Panc1 (cell line): ENCODE measurements at regions not wholly inside any gene's neighbourhood (a gene's known extent, or its start where the extent isn't known, plus 50 kb on each side); places are given as distances from the start of the nearest gene placed in this dataset.

ENCODE experiments used
- ATAC-seq: fragments of 200-7000 bp; cut with Tn5 transposase; 2 replicates; pipeline ENCODE4 v1.9.1; 2020; ENCODE audit warnings: mild to moderate bottlenecking, moderate library complexity
- BruUV-seq: library from RNA; stranded (reverse); fragments of 400-500 nt; replicated peaks from 2 replicates; lab custom pipeline; 2021; lab: Mats Ljungman, UMichigan
- CTCF ChIA-PET: fragments of 300-600 bp; sonication (Branson Sonifier 250); formaldehyde crosslinking; loops from one replicate; lab custom pipeline; 2022; ENCODE audit warnings: antibody characterized with exemption; lab: Charles Lee
- POLR2A ChIA-PET: fragments of 300-600 bp; sonication (Branson Sonifier 250); formaldehyde crosslinking; loops from one replicate; lab custom pipeline; 2022; ENCODE audit warnings: antibody characterized with exemption; lab: Charles Lee
- DNase-seq: peaks from one replicate; pipeline ENCODE4 v3.0.0-alpha.2; 2010; ENCODE audit warnings: low read depth, low spot score
- H3K27ac ChIP-seq: 2 replicates; pipeline ENCODE4 v1.5.1; 2011; ENCODE audit warnings: mild to moderate bottlenecking, low read length, inconsistent platforms
- H3K27me3 ChIP-seq: fragments of 200-500 bp; sonication (Bioruptor generic); 2 replicates; pipeline ENCODE4 v1.6.0; 2014; ENCODE audit warnings: low read length, inconsistent platforms; ENCODE audit not compliant: control insufficient read depth, insufficient read depth
- H3K36me3 ChIP-seq: fragments of 200-500 bp; sonication (Bioruptor generic); 2 replicates; pipeline ENCODE4 v1.5.1; 2014; ENCODE audit warnings: inconsistent platforms, mild to moderate bottlenecking, low read length, moderate library complexity; ENCODE audit not compliant: control insufficient read depth, insufficient read depth
- H3K4me1 ChIP-seq: 2 replicates; pipeline ENCODE4 v1.5.1; 2011; ENCODE audit warnings: inconsistent platforms, mild to moderate bottlenecking, low read length, moderate library complexity; ENCODE audit not compliant: control insufficient read depth, insufficient read depth
- H3K4me3 ChIP-seq, 2 experiments: 2 replicates each; pipeline ENCODE4 v1.5.1; 2011 to 2012; ENCODE audit warnings: low read depth in 2 of 2, low read length in 2 of 2, mild to moderate bottlenecking in 2 of 2, inconsistent platforms in 1 of 2, moderate library complexity in 1 of 2
- H3K9me3 ChIP-seq: fragments of 200-500 bp; sonication (Bioruptor generic); 2 replicates; pipeline ENCODE4 v1.5.1; 2014; ENCODE audit warnings: low read depth, mild to moderate bottlenecking, inconsistent platforms, low read length, moderate library complexity; ENCODE audit not compliant: control insufficient read depth, insufficient read depth
- CTCF ChIP-seq: fragments of 450-650 bp; IDR thresholded peaks from 2 replicates; pipeline ENCODE4 v1.5.1; 2017; ENCODE audit warnings: mild to moderate bottlenecking
- POLR2AphosphoS5 ChIP-seq: IDR thresholded peaks from 2 replicates; pipeline ENCODE4 v1.6.1; 2012; ENCODE audit warnings: mild to moderate bottlenecking, low read depth, low read length, moderate library complexity
- REST ChIP-seq, 2 experiments: IDR thresholded peaks; 2 replicates each; pipeline ENCODE4 v1.6.1; 2011 to 2012; ENCODE audit warnings: low read depth in 2 of 2, control low read depth in 1 of 2, low read length in 1 of 2, mild to moderate bottlenecking in 1 of 2, moderate library complexity in 1 of 2; ENCODE audit not compliant: insufficient read depth in 1 of 2
- SIN3A ChIP-seq: IDR thresholded peaks from 2 replicates; pipeline ENCODE4 v1.6.1; 2012; ENCODE audit warnings: low read depth, mild to moderate bottlenecking, low read length, moderate library complexity, borderline replicate concordance; ENCODE audit not compliant: insufficient read depth
- TCF7L2 ChIP-seq: IDR thresholded peaks from 2 replicates; pipeline ENCODE4 v1.6.1; 2011; ENCODE audit warnings: mild to moderate bottlenecking, low read depth, low read length, inconsistent platforms
- in situ Hi-C: cut with HindIII; loops from 2 replicates; pipeline ENCODE4 v1.10.0; 2016; ENCODE audit warnings: low sequenced_read_pairs, low pct_unique_long_range_greater_than_20kb
- intact Hi-C: fragments of 100-400 bp; cut with micrococcal nuclease; formaldehyde crosslinking; loops from one replicate; pipeline ENCODE4 v1.10.0; 2022; ENCODE audit not compliant: unreplicated experiment

- no peak overlapping the region; the same call in 1 of the 2 replicates for H3K27ac ChIP-seq
- ATAC-seq = no peak
- CTCF ChIA-PET = no interaction called here
- TF ChIP-seq REST (IDR thresholded peaks at IDR 0.05; ENCODE audit: insufficient read depth in 1 of 2, low read depth in 2 of 2, low read length in 1 of 2) = no peak
- no peak for TF ChIP-seq CTCF
- TF ChIP-seq SIN3A = no peak
- TF ChIP-seq POLR2AphosphoS5 = no peak
- TF ChIP-seq TCF7L2 = no peak
- peaks cover 4% of the 10 kb centered on the region for H3K4me1 ChIP-seq
- no peak overlapping the region for H3K4me3 ChIP-seq
- POLR2A ChIA-PET = no interaction called here
- H3K9me3 ChIP-seq = no peaks in the 10 kb centered on the region
- in situ Hi-C loops = no loop called here
- no peaks in the 10 kb centered on the region for H3K36me3 ChIP-seq
- BruUV-seq = no TSS peak
- intact Hi-C loops = no loop called here
- DNase-seq = no peak
- no peaks in the 10 kb centered on the region for H3K27me3 ChIP-seq
Observed at GRCh38 chr13:90447034-90447733, 900.3 kb upstream of the MIR17HG start.

GRCh38 chr13:90447734-90448101, 899.8 kb upstream of the MIR17HG start:
- TF ChIP-seq POLR2AphosphoS5 (no peak), CTCF (no peak), REST (IDR thresholded peaks at IDR 0.05; ENCODE audit: insufficient read depth in 1 of 2, low read depth in 2 of 2, low read length in 1 of 2) (no peak), TCF7L2 (no peak), SIN3A (no peak)
- no peaks in the 10 kb centered on the region for H3K9me3 ChIP-seq
- ATAC-seq (no peak), DNase-seq (no peak)
- H3K4me3 ChIP-seq = no peak overlapping the region
- peaks cover 4% of the 10 kb centered on the region for H3K4me1 ChIP-seq
- H3K36me3 ChIP-seq = no peaks in the 10 kb centered on the region
- POLR2A ChIA-PET = no interaction called here
- CTCF ChIA-PET = no interaction called here
- no peaks in the 10 kb centered on the region for H3K27me3 ChIP-seq
- in situ Hi-C loops = no loop called here
- no peak overlapping the region; the same call in 1 of the 2 replicates for H3K27ac ChIP-seq
- BruUV-seq = no TSS peak
- intact Hi-C loops = no loop called here
